Activated naive CD4-positive, alpha-beta T cell treated with anti-CD3 and anti-CD28 coated beads, Interleukin-2, amount 50 U/mL, for 16 hours (primary cell): ENCODE measurements at regions not wholly inside any gene's neighbourhood (a gene's known extent, or its start where the extent isn't known, plus 50 kb on each side); places are given as distances from the start of the nearest gene placed in this dataset.
"Not testable (repeated sequence)": the region's sequence is repeated elsewhere in the genome, so short reads cannot be mapped to it uniquely, and the experiment has no call there.

Experiments
- DNase-seq: peaks from one replicate; pipeline ENCODE4 v3.0.0-alpha.2; 2020

DNA sequence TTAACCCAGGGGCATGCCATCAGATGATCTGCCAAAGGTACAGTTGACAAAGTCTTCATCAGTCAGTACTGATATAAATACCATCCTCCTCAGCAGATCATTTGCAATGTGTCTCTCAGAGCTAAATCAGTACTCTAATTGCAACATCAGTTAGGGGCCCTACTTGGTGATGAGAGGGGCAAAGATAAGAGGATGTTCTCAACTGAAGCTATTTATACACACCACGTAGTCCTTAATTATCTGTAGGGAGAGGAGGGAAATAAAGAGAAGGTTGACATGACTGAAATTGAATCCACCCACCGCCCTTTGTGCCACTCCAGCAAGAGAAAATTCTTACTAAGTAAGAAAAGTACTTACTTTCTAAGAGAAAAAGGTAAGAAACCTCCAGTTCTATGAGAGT is 157.8 kb upstream of the NUDT4 start:
- no peak for DNase-seq

DNA sequence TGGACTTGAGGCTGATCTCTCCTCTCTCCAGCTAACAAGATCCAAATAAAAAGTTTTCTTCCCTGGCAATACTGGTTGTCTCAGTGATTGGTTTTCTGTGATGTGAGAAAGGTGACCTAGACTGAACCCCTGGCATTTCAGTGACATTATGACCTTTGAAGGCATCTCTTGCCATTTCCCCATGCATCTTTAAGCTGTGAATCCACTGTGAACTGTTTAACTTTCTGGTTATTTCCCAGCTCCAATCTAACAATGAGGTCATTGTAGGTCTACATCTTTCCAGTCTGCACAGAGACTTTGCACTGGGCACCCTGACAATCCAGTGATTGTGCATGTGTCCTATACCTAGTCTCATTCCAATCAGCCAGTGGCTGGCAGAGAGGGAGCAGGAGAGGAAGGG is 155.9 kb upstream of the NUDT4 start:
- no peak for DNase-seq

GRCh38 chr12:93223440-93224426 is 154.0 kb upstream of the NUDT4 start:
- DNase-seq = no peak

- no peak for DNase-seq
These were observed 152.6 kb upstream of the NUDT4 start for GRCh38 chr12:93225094-93225493.

- no peak for DNase-seq
These were observed 151.4 kb upstream of the NUDT4 start for GRCh38 chr12:93226361-93226760.

- DNase-seq = no peak
These were observed 148.0 kb upstream of the NUDT4 start for GRCh38 chr12:93229494-93230325.

GRCh38 chr12:93230326-93230720 is 147.4 kb upstream of the NUDT4 start:
- DNase-seq = no peak

DNA sequence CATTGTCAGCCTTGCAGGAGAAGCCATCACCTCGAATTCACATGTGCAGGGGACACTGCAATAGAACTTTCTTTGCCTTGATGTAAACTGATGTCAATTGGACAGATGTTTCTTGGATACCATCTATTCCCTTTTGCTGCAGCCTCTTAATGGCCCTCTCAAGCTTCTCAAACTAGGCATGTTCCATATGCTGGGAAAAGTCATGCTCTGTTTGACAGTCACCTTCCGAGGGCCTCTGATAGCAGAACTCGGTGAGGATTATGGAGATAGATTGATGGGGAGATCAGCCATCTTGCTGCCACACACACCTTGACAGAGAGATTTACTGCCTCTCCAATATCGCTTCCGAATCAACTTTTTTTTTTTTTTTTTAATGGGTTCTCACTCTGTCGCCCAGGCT is 145.8 kb upstream of the NUDT4 start:
- no peak for DNase-seq

- DNase-seq = no peak
These were observed 143.1 kb upstream of the NUDT4 start for GRCh38 chr12:93234641-93235040.

DNA sequence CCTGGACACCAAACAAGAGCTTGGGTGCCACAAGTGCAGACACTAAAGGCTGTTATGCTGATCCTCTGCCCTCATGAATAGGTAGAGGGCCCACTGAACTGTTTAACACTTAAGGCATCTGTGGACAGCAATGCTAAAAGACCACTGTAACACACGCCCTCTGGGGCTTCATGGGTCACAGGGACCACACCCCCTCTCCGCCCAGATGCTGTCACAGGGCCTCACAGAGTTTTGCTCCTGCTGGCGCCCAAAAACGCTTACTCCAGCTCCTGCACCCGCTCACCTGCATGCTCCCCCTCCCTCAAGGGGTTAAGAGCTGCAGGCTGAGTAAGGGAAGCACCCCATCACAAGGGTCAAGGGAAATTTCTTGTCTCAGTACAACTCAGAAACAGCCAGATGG is 141.8 kb upstream of the NUDT4 start:
- no peak for DNase-seq

DNA sequence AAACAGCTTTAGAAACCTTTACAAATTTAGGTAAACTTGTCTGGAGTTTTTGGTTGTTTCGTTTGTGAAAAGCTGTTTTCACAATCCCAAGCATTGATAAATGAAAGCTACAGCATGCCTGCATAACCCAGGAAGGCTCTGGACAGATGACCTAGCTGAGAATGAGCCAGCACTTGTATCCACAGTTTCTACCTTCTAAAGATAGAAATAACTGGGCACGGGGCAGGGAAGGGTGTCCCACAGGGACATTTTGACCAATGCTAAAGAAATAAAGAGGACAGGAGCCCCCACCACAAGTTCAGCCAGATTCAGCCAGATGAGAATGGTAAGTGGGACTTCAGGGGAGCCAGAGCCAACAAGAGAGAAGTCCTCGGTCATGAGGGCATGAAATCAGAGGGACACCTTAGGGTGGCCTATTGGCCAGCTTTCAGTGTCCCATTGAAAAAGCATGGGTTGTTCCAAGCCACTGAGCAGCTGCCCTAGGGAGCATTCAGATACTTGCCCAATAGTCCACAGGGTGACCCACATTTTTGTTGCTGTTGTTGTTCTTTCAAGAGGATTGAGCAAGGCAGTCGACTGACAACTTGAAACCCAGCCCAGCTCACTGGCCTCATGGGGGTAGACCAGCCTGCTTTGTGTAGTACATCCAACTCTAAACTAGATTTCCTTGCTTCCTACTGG is 140.3 kb upstream of the NUDT4 start:
- DNase-seq = no peak

GRCh38 chr12:93238512-93239262 is 139.0 kb upstream of the NUDT4 start:
- not testable (repeated sequence) for DNase-seq

GRCh38 chr12:93239789-93240188 is 137.9 kb upstream of the NUDT4 start:
- DNase-seq = not testable (repeated sequence)

GRCh38 chr12:93242154-93242972 is 135.4 kb upstream of the NUDT4 start:
- DNase-seq = no peak

DNA sequence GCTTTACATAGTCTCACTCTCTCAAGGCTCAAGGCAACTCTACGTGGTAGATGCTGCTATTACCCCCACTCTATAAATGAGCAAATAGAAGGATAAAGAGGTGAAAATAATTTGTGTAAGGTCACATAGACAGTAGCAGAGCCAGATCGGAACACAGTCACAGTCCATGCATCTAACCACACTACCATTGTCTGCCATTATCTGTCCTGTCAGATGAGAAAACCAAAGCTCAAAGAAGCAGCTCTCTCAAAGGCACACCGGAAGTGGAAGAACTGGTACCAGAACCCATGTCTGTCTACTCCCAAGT is 134.4 kb upstream of the NUDT4 start:
- no peak for DNase-seq

DNA sequence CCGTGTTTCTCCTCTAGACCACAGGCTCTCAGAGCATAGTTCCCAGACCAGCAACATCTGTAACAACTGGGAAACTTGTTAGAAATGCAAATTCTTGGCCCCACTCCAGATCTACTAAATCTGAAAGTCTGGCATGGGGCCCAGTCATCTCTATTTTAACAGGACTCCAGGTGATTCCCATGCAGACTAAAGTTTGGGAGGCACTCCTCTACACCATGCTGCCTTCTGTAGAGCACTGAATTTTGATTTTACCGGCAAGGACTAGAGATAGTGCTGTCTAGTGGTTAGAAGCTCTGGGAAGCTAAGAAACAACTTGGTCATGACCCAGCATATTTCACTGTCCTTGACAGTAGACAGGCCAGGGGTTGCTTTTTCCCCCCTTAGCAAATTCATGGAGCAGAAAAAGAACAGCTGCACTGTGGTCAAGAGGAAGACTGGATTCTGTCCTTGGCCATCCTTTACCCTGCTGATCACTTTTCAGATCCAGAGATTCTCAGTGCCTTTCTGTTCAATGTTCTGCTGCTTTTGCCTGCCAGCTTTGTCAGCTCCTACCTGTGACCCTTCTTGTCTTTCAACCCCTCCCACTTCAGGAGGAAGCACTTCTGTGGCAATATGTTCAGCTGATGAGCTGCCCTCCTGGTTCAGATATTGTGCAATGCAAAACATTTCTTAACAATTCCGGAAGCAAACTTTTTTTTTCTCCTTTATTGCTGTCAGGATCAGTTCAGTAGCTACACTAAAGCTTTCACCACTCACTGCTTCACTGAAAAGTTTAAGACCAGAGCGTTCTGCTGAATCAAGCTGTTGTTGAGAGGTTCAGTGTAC is 133.8 kb upstream of the NUDT4 start:
- no peak for DNase-seq

- DNase-seq = peak; percentile 33
These were observed 133.1 kb upstream of the NUDT4 start for GRCh38 chr12:93244514-93245077.

DNA sequence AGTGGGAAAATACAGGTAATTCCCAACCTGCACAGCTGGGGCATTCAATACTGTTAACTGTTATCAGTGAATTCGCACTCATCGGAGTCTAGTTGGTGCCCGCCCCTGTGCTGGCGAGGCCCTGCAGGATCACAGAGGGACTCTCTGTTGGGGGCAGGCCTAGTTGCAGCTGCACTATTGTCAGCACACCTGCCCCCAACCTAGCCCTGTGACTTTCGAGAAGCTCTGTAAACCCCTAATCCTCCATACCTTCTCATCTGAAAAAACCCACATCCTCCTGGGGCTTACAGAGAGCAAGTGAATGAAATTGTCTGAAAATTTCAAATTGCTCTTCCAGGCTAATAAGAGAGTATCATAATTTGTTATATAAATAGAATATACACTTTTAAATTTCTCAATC is 132.2 kb upstream of the NUDT4 start:
- DNase-seq = peak; percentile 18

DNA sequence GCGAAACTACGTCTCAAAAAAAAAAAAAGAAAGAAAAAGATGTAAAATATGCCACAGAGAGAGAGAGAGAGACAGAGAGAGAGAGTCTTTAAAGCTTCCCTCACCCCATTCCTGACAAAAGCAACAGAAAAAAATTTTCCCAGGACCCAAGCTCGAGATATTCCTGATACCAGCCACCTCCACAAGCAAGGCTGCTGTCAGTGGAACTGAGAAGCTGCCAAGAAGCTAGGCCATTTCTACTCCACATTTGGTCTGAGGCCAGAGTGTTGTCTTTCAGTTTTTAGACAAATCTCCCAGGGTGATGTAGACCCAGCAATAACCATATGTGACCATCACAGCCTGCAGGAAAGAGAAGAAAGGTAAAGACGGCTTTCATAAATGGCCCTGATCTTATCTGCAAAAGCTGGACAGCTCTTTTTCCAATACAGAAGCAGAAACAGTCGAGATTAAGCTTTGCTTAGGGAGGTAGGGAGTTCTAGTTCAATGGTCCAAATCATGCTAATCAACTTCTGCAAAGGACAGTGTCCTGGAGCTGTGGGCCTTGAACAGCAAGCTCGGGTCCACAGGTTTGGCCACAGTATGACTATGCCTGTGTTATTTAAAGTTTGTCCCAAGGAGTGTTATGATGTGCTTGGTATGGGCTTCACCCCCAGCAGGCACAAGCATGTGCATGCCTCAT is 130.3 kb upstream of the NUDT4 start:
- no peak for DNase-seq

DNA sequence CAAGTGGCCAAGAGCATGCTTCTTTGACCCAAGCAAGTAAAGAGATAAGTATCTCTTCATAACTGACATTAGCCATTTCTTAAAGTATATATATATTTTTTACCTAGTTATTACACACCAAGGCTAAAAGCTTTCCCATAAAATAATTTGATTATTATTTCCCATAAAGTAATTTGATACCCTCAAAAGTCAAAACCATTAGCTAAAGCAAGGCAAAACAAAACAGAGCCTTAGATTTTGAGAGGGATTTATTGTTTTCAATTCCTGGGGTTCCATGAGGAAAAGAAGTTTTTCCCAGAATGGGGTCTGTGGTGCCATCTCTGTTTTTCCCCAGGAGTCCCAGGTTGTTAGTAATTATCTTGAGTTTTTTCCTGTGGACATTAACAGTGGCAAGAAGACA is 125.5 kb upstream of the NUDT4 start:
- DNase-seq = no peak
